Astrocyte of the spinal cord (primary cell): ENCODE measurements at regions not wholly inside any gene's neighbourhood (a gene's known extent, or its start where the extent isn't known, plus 50 kb on each side); places are given as distances from the start of the nearest gene placed in this dataset.

Experiments
- DNase-seq: peaks from one replicate; pipeline ENCODE4 v3.0.0; 2011; ENCODE audit warnings: low read depth, low spot score
- H3K4me3 ChIP-seq: 2 replicates; pipeline ENCODE4 v1.5.1; 2011; ENCODE audit warnings: low read depth, mild to moderate bottlenecking, low read length, moderate library complexity
- in situ Hi-C: cut with HindIII; loops from 2 replicates; pipeline ENCODE4 v1.10.0; 2017; ENCODE audit warnings: low sequenced_read_pairs
- TF ChIP-seq, protein P1 (sequence below): IDR thresholded peaks from 2 replicates; pipeline ENCODE4 v1.5.1; 2012; ENCODE audit warnings: low read depth, mild to moderate bottlenecking, low read length, inconsistent platforms

DNA sequence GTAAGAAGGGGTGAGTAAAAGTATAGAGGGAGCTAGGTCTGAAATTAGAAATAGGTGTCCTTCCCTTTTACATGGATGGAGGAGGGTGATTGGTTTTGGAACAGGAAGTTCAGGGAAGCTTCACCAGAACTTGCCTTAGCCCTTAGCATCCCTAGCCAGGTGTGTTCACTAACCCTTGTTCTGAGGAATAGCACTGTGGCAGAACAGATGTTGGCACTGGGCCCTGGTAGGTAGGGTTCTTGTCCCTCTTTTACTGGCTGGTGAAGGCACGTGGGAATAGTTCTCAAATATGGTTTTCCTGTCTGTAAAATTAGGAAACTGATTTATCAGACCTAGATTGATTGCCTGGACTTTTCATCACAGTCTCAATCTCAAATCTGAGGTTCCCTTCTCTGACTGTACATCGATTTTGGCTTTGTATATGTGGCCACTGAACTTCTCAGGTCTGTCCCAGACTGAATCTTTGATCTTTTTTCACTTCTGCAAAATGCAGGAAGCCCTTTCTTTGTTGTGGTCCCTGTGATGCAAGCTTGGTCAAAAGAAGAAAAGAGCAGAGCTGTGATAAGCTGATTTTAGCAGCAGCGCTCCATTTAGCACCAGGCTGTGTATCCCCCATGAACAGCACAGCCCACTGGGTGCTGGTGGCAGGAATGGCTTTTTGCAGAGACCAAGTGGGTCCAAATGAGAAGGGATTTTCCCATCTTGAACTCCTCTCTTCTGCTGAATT lies 86.2 kb upstream of the HTR2A start:
- DNase-seq, result no peak
- TF ChIP-seq, protein P1, sequence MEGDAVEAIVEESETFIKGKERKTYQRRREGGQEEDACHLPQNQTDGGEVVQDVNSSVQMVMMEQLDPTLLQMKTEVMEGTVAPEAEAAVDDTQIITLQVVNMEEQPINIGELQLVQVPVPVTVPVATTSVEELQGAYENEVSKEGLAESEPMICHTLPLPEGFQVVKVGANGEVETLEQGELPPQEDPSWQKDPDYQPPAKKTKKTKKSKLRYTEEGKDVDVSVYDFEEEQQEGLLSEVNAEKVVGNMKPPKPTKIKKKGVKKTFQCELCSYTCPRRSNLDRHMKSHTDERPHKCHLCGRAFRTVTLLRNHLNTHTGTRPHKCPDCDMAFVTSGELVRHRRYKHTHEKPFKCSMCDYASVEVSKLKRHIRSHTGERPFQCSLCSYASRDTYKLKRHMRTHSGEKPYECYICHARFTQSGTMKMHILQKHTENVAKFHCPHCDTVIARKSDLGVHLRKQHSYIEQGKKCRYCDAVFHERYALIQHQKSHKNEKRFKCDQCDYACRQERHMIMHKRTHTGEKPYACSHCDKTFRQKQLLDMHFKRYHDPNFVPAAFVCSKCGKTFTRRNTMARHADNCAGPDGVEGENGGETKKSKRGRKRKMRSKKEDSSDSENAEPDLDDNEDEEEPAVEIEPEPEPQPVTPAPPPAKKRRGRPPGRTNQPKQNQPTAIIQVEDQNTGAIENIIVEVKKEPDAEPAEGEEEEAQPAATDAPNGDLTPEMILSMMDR, result no peak
- no peak overlapping the region for H3K4me3 ChIP-seq
- in situ Hi-C loops, result no loop called here

DNA sequence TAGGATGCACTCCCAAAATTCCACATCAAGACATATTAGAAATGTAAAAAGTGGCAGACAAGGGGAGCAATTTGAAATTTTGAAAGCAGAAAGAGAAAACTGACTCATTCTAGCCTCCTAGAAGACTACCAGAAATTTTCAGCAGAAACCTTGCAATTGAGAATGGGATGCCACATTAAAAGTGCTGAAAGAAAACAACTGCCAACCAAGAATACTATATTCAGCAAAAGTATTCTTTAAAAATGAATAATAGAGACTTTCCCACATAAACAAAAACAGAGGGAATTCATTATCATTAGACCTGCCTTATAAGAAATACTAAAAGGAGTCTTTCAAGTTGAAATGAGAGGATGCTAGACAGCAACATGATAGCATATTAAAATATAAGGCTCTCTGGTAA lies 78.3 kb upstream of the HTR2A start:
- in situ Hi-C loops, result no loop called here
- TF ChIP-seq, protein P1, result no peak
- DNase-seq, result peak; percentile 22
- H3K4me3 ChIP-seq, result no peak overlapping the region

DNA sequence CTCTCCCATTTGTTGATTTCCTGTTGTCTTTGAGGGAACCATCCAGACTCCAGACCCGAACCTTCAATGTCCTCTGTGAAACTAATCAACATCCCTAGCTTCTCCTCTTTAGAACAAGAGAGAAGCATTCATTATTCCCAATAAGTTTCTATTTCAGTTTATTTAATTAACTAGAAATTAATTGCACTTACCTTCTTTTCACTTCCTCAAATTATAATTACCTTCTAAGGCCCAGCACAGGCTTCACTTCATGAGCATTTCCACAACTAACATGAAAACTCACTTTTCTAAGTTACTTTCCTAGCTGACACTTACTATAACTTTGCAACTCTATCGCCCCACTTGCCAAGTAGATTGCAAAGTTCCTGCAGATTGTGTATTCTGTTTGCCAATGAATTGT lies 71.6 kb upstream of the HTR2A start:
- H3K4me3 ChIP-seq, result no peak overlapping the region
- DNase-seq, result no peak
- in situ Hi-C loops, result no loop called here
- TF ChIP-seq, protein P1, result no peak

DNA sequence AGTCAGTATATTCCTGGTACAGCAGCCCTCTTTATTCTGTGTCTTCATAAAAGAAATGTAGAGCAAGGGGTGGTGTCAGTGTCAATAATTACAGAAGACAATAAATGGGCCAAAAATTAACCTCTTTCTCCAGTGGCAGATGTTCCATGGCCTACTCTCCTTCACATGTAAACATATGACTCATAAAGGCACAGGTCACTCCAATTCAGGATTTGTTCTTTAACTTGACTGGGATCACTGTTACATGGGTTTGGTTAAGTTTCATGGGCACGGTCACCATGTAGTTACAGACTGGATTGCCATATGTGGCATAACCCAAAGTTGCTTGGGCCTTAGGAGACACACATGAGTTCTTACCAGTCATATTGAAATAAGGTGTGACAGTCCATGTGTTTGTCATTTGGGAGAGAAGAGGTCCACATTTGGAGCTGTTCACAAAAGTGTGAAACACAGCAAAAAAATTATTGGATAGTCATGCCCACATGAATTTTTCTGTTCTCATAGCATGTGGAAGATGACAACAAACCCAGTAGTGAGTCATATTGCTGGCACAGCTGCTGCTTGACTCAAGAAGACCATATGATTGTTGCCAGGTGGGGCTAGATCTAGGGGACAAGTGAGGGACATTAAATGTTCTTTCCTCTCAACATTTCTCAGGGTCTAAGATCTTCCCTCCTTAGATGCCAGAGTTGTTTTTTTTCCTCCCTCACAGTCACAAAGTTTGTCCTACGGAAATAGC lies 68.1 kb upstream of the HTR2A start:
- TF ChIP-seq, protein P1, result no peak
- no peak overlapping the region for H3K4me3 ChIP-seq
- DNase-seq, result peak; percentile 57
- in situ Hi-C loops, result no loop called here

DNA sequence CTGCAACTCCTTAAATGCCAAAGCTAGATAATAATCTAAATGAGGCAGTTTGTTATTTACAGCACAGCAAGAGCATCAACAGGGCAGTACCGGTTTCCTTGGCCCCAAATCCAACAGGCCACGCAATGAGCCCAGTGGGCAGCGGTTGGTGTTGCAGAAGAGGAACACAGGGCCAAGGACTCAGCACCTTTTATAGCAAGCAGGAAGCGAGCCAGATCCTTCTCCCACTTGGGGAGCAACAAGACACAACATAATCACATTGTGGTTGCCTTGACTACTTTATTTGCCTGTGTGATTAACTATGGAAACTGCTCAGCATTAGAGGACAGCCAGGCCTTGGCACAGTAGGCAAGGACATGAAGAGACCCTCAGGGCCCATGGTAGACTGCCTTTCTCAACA lies 67.1 kb upstream of the HTR2A start:
- no peak for DNase-seq
- no peak overlapping the region for H3K4me3 ChIP-seq
- TF ChIP-seq, protein P1, result no peak
- in situ Hi-C loops, result no loop called here

DNA sequence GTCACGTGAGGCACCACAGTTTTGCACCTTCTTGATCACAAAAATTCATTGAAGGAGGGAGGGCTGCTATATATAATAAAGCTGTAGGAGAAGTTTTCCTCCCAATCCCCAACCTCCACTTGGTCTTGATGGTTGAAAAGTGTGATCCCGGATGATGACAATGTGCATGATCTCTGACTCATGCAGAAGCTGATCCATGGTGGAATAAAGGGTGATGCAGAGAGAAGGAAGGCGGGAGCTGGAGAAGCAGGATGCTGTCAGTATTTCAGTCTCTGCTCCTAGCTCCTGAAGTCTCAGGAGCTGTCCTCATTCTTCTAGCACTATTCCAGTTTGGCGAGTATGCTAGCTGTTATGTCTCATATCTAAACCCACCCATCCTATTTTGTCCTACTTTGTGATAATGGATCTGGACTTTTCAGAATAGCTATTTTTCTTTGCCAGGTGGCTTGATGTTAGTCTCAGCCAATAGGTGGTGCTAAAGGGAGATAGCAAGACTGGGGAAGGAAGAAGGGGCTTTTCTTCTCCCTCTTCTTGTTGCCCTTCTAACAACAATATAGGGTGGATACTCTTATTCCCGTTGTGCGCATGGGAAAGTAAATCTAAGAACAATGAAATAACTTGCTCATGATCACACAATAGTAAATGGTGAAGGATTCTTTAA lies 65.6 kb upstream of the HTR2A start:
- in situ Hi-C loops, result no loop called here
- no peak overlapping the region for H3K4me3 ChIP-seq
- TF ChIP-seq, protein P1, result peak; percentile 49
- peak; percentile 23 for DNase-seq
